HG03565 (cell line): ENCODE measurements at regions not wholly inside any gene's neighbourhood (a gene's known extent, or its start where the extent isn't known, plus 50 kb on each side); places are given as distances from the start of the nearest gene placed in this dataset.
"Not testable (repeated sequence)": the region's sequence is repeated elsewhere in the genome, so short reads cannot be mapped to it uniquely, and the experiment has no call there.

Experiments
- ATAC-seq: cut with Tn5 transposase; IDR thresholded peaks from one replicate; pipeline ENCODE4 v1.9.1; 2021; ENCODE audit warnings: mild to moderate bottlenecking, moderate library complexity; ENCODE audit not compliant: unreplicated experiment

- peak; percentile 69 for ATAC-seq
These were observed 52.2 kb upstream of the MKI67 start for GRCh38 chr10:128178302-128178958.

GRCh38 chr10:128180843-128181242 lies 54.6 kb upstream of the MKI67 start:
- ATAC-seq, result no peak

GRCh38 chr10:128185627-128186026 lies 59.4 kb upstream of the MKI67 start:
- no peak for ATAC-seq

GRCh38 chr10:128186959-128187787 lies 61.0 kb upstream of the MKI67 start:
- no peak for ATAC-seq

GRCh38 chr10:128187788-128188185 lies 61.6 kb upstream of the MKI67 start:
- no peak for ATAC-seq

- no peak for ATAC-seq
These were observed 63.0 kb upstream of the MKI67 start for GRCh38 chr10:128189176-128189575.

- ATAC-seq, result no peak
These were observed 65.6 kb upstream of the MKI67 start for GRCh38 chr10:128191847-128192246.

GRCh38 chr10:128201826-128202225 lies 75.6 kb upstream of the MKI67 start:
- not testable (repeated sequence) for ATAC-seq

GRCh38 chr10:128203028-128203427 lies 76.8 kb upstream of the MKI67 start:
- no peak for ATAC-seq

- not testable (repeated sequence) for ATAC-seq
These were observed 79.4 kb upstream of the MKI67 start for GRCh38 chr10:128205591-128205990.

GRCh38 chr10:128206676-128207075 lies 80.5 kb upstream of the MKI67 start:
- ATAC-seq, result no peak

GRCh38 chr10:128209862-128210214 lies 83.6 kb upstream of the MKI67 start:
- no peak for ATAC-seq

GRCh38 chr10:128210215-128211063 lies 84.2 kb upstream of the MKI67 start:
- no peak for ATAC-seq

GRCh38 chr10:128211064-128211504 lies 84.9 kb upstream of the MKI67 start:
- ATAC-seq, result no peak

- peak; percentile 94 for ATAC-seq
These were observed 85.9 kb upstream of the MKI67 start for GRCh38 chr10:128211953-128212727.

- ATAC-seq, result no peak
These were observed 86.9 kb upstream of the MKI67 start for GRCh38 chr10:128213156-128213555.

- no peak for ATAC-seq
These were observed 89.5 kb upstream of the MKI67 start for GRCh38 chr10:128215733-128216132.

GRCh38 chr10:128217136-128217535 lies 90.9 kb upstream of the MKI67 start:
- no peak for ATAC-seq

GRCh38 chr10:128218161-128218560 lies 91.9 kb upstream of the MKI67 start:
- no peak for ATAC-seq

GRCh38 chr10:128219295-128219694 lies 93.1 kb upstream of the MKI67 start:
- no peak for ATAC-seq

- no peak for ATAC-seq
These were observed 93.8 kb upstream of the MKI67 start for GRCh38 chr10:128220021-128220420.
